ENCODE measurements at regions not wholly inside any gene's neighbourhood (a gene's known extent, or its start where the extent isn't known, plus 50 kb on each side); places are given as distances from the start of the nearest gene placed in this dataset.

- TF ChIP-seq, protein P1, sequence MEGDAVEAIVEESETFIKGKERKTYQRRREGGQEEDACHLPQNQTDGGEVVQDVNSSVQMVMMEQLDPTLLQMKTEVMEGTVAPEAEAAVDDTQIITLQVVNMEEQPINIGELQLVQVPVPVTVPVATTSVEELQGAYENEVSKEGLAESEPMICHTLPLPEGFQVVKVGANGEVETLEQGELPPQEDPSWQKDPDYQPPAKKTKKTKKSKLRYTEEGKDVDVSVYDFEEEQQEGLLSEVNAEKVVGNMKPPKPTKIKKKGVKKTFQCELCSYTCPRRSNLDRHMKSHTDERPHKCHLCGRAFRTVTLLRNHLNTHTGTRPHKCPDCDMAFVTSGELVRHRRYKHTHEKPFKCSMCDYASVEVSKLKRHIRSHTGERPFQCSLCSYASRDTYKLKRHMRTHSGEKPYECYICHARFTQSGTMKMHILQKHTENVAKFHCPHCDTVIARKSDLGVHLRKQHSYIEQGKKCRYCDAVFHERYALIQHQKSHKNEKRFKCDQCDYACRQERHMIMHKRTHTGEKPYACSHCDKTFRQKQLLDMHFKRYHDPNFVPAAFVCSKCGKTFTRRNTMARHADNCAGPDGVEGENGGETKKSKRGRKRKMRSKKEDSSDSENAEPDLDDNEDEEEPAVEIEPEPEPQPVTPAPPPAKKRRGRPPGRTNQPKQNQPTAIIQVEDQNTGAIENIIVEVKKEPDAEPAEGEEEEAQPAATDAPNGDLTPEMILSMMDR (IDR thresholded peaks at IDR 0.05), result no peak
- TF ChIP-seq POLR2A (IDR thresholded peaks at IDR 0.05), result no peak
Observed at GRCh38 chrX:123088930-123089329, 95.1 kb upstream of the GRIA3 start.
